Bronchial epithelial cell (primary cell): ENCODE measurements at regions not wholly inside any gene's neighbourhood (a gene's known extent, or its start where the extent isn't known, plus 50 kb on each side); places are given as distances from the start of the nearest gene placed in this dataset.

Experiments used
- DNase-seq: peaks from one replicate; pipeline ENCODE4 v3.0.0-alpha.2; 2010; ENCODE audit warnings: low read depth
- FAIRE-seq: peaks from 2 replicates; lab custom pipeline; 2011; peaks lifted over from hg19 to GRCh38; lab: Jason Lieb, UNC
- H3K27me3 ChIP-seq: 2 replicates; pipeline ENCODE4 v1.5.1; 2011; ENCODE audit warnings: low read length; ENCODE audit not compliant: control insufficient read depth, insufficient read depth
- H3K36me3 ChIP-seq: 2 replicates; pipeline ENCODE4 v1.5.1; 2011; ENCODE audit warnings: low read length; ENCODE audit not compliant: control insufficient read depth, insufficient read depth
- H3K4me3 ChIP-seq: 2 replicates; pipeline ENCODE4 v1.5.1; 2011; ENCODE audit warnings: mild to moderate bottlenecking, low read depth, low read length, control low read depth
- TF ChIP-seq, protein P1 (sequence below): IDR thresholded peaks from 2 replicates; pipeline ENCODE4 v1.5.1; 2011; ENCODE audit warnings: mild to moderate bottlenecking, moderate library complexity, low read length, control low read depth, inconsistent platforms; ENCODE audit not compliant: insufficient read depth, severe bottlenecking

DNA sequence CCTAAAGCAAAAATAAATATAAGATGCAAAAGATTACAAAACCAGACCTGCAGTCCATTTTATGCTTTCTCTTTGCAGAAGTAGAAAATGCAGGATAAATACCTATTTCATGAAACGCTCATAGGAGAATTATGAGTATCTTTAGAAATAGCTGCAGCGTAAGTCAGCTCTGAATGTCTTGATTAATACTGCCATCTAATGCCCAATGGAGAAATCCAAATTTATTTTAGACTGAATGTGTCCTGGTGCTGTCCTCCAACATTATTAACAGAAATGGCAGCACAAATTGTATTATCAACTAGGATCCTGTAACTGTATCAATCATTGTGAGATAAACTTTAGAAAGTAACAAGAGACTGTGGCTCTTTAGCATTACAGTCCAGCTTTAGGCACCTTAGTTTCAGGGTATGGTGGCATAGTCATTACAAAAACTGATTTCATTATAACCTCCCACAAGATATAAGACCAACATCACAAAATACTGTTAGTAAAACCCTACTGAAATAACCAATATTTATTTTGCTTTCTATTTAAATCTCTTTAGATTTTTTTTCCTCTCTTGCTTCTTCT is 162.1 kb upstream of the MIR17HG start:
- H3K4me3 ChIP-seq: no peak overlapping the region
- H3K27me3 ChIP-seq: no peaks in the 10 kb centered on the region
- peak; percentile 39 for DNase-seq
- H3K36me3 ChIP-seq: no peaks in the 10 kb centered on the region
- TF ChIP-seq, protein P1, sequence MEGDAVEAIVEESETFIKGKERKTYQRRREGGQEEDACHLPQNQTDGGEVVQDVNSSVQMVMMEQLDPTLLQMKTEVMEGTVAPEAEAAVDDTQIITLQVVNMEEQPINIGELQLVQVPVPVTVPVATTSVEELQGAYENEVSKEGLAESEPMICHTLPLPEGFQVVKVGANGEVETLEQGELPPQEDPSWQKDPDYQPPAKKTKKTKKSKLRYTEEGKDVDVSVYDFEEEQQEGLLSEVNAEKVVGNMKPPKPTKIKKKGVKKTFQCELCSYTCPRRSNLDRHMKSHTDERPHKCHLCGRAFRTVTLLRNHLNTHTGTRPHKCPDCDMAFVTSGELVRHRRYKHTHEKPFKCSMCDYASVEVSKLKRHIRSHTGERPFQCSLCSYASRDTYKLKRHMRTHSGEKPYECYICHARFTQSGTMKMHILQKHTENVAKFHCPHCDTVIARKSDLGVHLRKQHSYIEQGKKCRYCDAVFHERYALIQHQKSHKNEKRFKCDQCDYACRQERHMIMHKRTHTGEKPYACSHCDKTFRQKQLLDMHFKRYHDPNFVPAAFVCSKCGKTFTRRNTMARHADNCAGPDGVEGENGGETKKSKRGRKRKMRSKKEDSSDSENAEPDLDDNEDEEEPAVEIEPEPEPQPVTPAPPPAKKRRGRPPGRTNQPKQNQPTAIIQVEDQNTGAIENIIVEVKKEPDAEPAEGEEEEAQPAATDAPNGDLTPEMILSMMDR: peak; percentile 13
- FAIRE-seq: no peak

DNA sequence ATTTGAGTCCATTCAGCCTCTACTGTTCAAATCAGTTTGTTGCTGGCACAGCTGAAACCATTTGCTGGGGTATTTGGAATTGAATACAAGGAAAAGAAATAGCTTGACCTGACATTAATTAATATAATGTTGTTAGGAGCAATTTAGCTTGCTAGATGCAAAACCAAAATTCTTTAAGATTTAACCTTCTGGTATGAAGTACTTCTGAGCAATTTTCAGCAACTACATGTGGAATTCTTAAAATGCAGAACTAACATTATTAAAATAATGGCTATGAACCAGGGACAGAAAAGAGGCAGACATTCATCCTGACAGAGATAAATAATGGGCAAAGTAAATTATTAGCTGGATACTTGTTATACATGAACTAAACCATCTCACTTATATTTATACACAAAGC is 160.0 kb upstream of the MIR17HG start:
- Histone ChIP-seq H3K36me3 (no peaks in the 10 kb centered on the region), H3K4me3 (no peak overlapping the region), H3K27me3 (no peaks in the 10 kb centered on the region)
- DNase-seq: no peak
- FAIRE-seq: no peak
- TF ChIP-seq, protein P1: no peak

- Histone ChIP-seq H3K4me3 (no peak overlapping the region), H3K27me3 (no peaks in the 10 kb centered on the region), H3K36me3 (no peaks in the 10 kb centered on the region)
- DNase-seq (no peak), FAIRE-seq (no peak)
- TF ChIP-seq, protein P1: no peak
Measured at GRCh38 chr13:91189506-91189905, 158.0 kb upstream of the MIR17HG start.

GRCh38 chr13:91193358-91193757 is 154.1 kb upstream of the MIR17HG start:
- no peak overlapping the region for H3K4me3 ChIP-seq
- H3K27me3 ChIP-seq: no peaks in the 10 kb centered on the region
- TF ChIP-seq, protein P1: no peak
- DNase-seq (no peak), FAIRE-seq (no peak)
- H3K36me3 ChIP-seq: no peaks in the 10 kb centered on the region

GRCh38 chr13:91195789-91196188 is 151.7 kb upstream of the MIR17HG start:
- no peak overlapping the region for H3K4me3 ChIP-seq
- FAIRE-seq (no peak), DNase-seq (no peak)
- no peaks in the 10 kb centered on the region for H3K36me3 ChIP-seq
- TF ChIP-seq, protein P1: no peak
- H3K27me3 ChIP-seq: no peaks in the 10 kb centered on the region

DNA sequence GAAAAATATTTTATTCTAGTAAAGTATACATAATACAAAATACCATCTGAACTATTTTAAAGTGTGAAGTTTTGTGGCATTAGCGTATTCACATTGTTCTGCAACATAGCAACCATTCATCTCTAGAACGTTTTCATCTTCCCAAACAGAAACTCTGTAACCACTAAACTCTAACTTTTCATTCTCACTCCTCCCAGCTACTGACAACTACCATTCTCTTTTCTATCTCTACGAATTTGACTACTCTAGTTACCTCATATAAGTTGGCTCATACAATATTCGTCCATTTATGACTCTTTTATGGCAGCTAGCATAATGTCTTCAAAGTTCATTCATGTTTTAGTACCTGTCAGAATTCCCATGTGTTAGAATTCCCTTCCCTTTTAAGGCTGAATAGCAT is 150.5 kb upstream of the MIR17HG start:
- H3K36me3 ChIP-seq: no peaks in the 10 kb centered on the region
- H3K4me3 ChIP-seq: no peak overlapping the region
- TF ChIP-seq, protein P1: no peak
- DNase-seq: no peak
- FAIRE-seq: no peak
- no peaks in the 10 kb centered on the region for H3K27me3 ChIP-seq
